ENCODE measurements at regions not wholly inside any gene's neighbourhood (a gene's known extent, or its start where the extent isn't known, plus 50 kb on each side); places are given as distances from the start of the nearest gene placed in this dataset.
"Not testable (repeated sequence)": the region's sequence is repeated elsewhere in the genome, so short reads cannot be mapped to it uniquely, and the experiment has no call there.

- ATAC-seq (no peak), DNase-seq (no peak)
- no peak overlapping the region for H3K27ac Mint-ChIP-seq
- H3K4me3 Mint-ChIP-seq: no peak overlapping the region
- H3K9me3 ChIP-seq (ENCODE audit: control insufficient read depth, low read length, poor library complexity, severe bottlenecking): no peaks in the 10 kb centered on the region
- H3K27me3 Mint-ChIP-seq: peaks cover 62% of the 10 kb centered on the region
- H3K4me1 Mint-ChIP-seq: no peaks in the 10 kb centered on the region
- no peaks in the 10 kb centered on the region for H3K36me3 Mint-ChIP-seq (ENCODE audit: low read depth)
Observed at GRCh38 chr11:134944131-134944530, 532.1 kb upstream of the B3GAT1 start.

GRCh38 chr11:134943544-134943943, 531.5 kb upstream of the B3GAT1 start:
- H3K9me3 ChIP-seq (ENCODE audit: control insufficient read depth, low read length, poor library complexity, severe bottlenecking): no peaks in the 10 kb centered on the region
- H3K27ac Mint-ChIP-seq: no peak overlapping the region
- H3K4me3 Mint-ChIP-seq: no peak overlapping the region
- H3K4me1 Mint-ChIP-seq: no peaks in the 10 kb centered on the region
- H3K36me3 Mint-ChIP-seq (ENCODE audit: low read depth): no peaks in the 10 kb centered on the region
- ATAC-seq: no peak
- no peak for DNase-seq
- H3K27me3 Mint-ChIP-seq: peaks cover 60% of the 10 kb centered on the region

GRCh38 chr11:134942681-134943080, 530.6 kb upstream of the B3GAT1 start:
- no peak for ATAC-seq
- H3K27me3 Mint-ChIP-seq: peaks cover 55% of the 10 kb centered on the region
- no peak overlapping the region for H3K27ac Mint-ChIP-seq

GRCh38 chr11:134941936-134942600, 530.0 kb upstream of the B3GAT1 start:
- H3K4me1 Mint-ChIP-seq; ATAC-seq; H3K36me3 Mint-ChIP-seq (ENCODE audit: low read depth); H3K4me3 Mint-ChIP-seq; H3K27ac Mint-ChIP-seq; H3K9me3 ChIP-seq (ENCODE audit: control insufficient read depth, low read length, poor library complexity, severe bottlenecking); DNase-seq: not testable (repeated sequence)
- H3K27me3 Mint-ChIP-seq: peaks cover 49% of the 10 kb centered on the region

More at GRCh38 chr11:134942681-134943080, 530.6 kb upstream of the B3GAT1 start:
- no peak for DNase-seq
- H3K4me3 Mint-ChIP-seq: no peak overlapping the region
- no peaks in the 10 kb centered on the region for H3K36me3 Mint-ChIP-seq (ENCODE audit: low read depth)
- no peaks in the 10 kb centered on the region for H3K9me3 ChIP-seq (ENCODE audit: control insufficient read depth, low read length, poor library complexity, severe bottlenecking)
- H3K4me1 Mint-ChIP-seq: no peaks in the 10 kb centered on the region

- H3K4me1 Mint-ChIP-seq: no peaks in the 10 kb centered on the region
- H3K9me3 ChIP-seq (ENCODE audit: control insufficient read depth, low read length, poor library complexity, severe bottlenecking): no peaks in the 10 kb centered on the region
- ATAC-seq (no peak), DNase-seq (no peak)
- no peak overlapping the region for H3K27ac Mint-ChIP-seq
- no peak overlapping the region for H3K4me3 Mint-ChIP-seq
- H3K36me3 Mint-ChIP-seq (ENCODE audit: low read depth): no peaks in the 10 kb centered on the region
- H3K27me3 Mint-ChIP-seq: peaks cover 52% of the 10 kb centered on the region
Observed at GRCh38 chr11:134941326-134941725, 529.3 kb upstream of the B3GAT1 start.

GRCh38 chr11:134940441-134941126, 528.5 kb upstream of the B3GAT1 start:
- DNase-seq: no peak
- no peak overlapping the region for H3K4me3 Mint-ChIP-seq
- H3K27me3 Mint-ChIP-seq: peaks cover 50% of the 10 kb centered on the region
- H3K36me3 Mint-ChIP-seq (ENCODE audit: low read depth): no peaks in the 10 kb centered on the region
- H3K27ac Mint-ChIP-seq: no peak overlapping the region
- ATAC-seq: no peak
- no peaks in the 10 kb centered on the region for H3K9me3 ChIP-seq (ENCODE audit: control insufficient read depth, low read length, poor library complexity, severe bottlenecking)
- H3K4me1 Mint-ChIP-seq: no peaks in the 10 kb centered on the region

GRCh38 chr11:134939905-134940304, 527.9 kb upstream of the B3GAT1 start:
- no peaks in the 10 kb centered on the region for H3K9me3 ChIP-seq (ENCODE audit: control insufficient read depth, low read length, poor library complexity, severe bottlenecking)
- no peak overlapping the region for H3K4me3 Mint-ChIP-seq
- no peak for ATAC-seq
- no peak for DNase-seq
- no peak overlapping the region for H3K27ac Mint-ChIP-seq
- H3K4me1 Mint-ChIP-seq: no peaks in the 10 kb centered on the region
- H3K36me3 Mint-ChIP-seq (ENCODE audit: low read depth): no peaks in the 10 kb centered on the region
- peaks cover 45% of the 10 kb centered on the region for H3K27me3 Mint-ChIP-seq

GRCh38 chr11:134939031-134939430, 527.0 kb upstream of the B3GAT1 start:
- no peak for ATAC-seq
- peaks cover 41% of the 10 kb centered on the region for H3K27me3 Mint-ChIP-seq
- H3K4me1 Mint-ChIP-seq: no peaks in the 10 kb centered on the region
- no peaks in the 10 kb centered on the region for H3K36me3 Mint-ChIP-seq (ENCODE audit: low read depth)
- no peak for DNase-seq
- H3K27ac Mint-ChIP-seq: no peak overlapping the region
- no peak overlapping the region for H3K4me3 Mint-ChIP-seq
- H3K9me3 ChIP-seq (ENCODE audit: control insufficient read depth, low read length, poor library complexity, severe bottlenecking): no peaks in the 10 kb centered on the region

GRCh38 chr11:134938212-134938611, 526.2 kb upstream of the B3GAT1 start:
- Mint-ChIP-seq H3K27me3 (peaks cover 40% of the 10 kb centered on the region), H3K4me1 (no peaks in the 10 kb centered on the region), H3K36me3 (ENCODE audit: low read depth) (no peaks in the 10 kb centered on the region), H3K4me3 (no peak overlapping the region), H3K27ac (no peak overlapping the region)
- DNase-seq (no peak), ATAC-seq (no peak)
- H3K9me3 ChIP-seq (ENCODE audit: control insufficient read depth, low read length, poor library complexity, severe bottlenecking): no peaks in the 10 kb centered on the region

- H3K27ac Mint-ChIP-seq; H3K4me3 Mint-ChIP-seq; DNase-seq; H3K4me1 Mint-ChIP-seq; H3K9me3 ChIP-seq (ENCODE audit: control insufficient read depth, low read length, poor library complexity, severe bottlenecking); H3K36me3 Mint-ChIP-seq (ENCODE audit: low read depth); ATAC-seq: not testable (repeated sequence)
- H3K27me3 Mint-ChIP-seq: peaks cover 36% of the 10 kb centered on the region
Observed at GRCh38 chr11:134937193-134937592, 525.2 kb upstream of the B3GAT1 start.

GRCh38 chr11:134932761-134933160, 520.7 kb upstream of the B3GAT1 start:
- Mint-ChIP-seq H3K27ac (no peak overlapping the region), H3K27me3 (peaks cover 23% of the 10 kb centered on the region), H3K4me3 (no peak overlapping the region), H3K36me3 (ENCODE audit: low read depth) (no peaks in the 10 kb centered on the region), H3K4me1 (no peaks in the 10 kb centered on the region)
- H3K9me3 ChIP-seq (ENCODE audit: control insufficient read depth, low read length, poor library complexity, severe bottlenecking): no peaks in the 10 kb centered on the region
- ATAC-seq: no peak
- DNase-seq: no peak

- Mint-ChIP-seq H3K27ac (no peak overlapping the region), H3K4me3 (no peak overlapping the region), H3K36me3 (ENCODE audit: low read depth) (no peaks in the 10 kb centered on the region), H3K4me1 (no peaks in the 10 kb centered on the region), H3K27me3 (peaks cover 5% of the 10 kb centered on the region)
- DNase-seq (no peak), ATAC-seq (no peak)
- no peaks in the 10 kb centered on the region for H3K9me3 ChIP-seq (ENCODE audit: control insufficient read depth, low read length, poor library complexity, severe bottlenecking)
Observed at GRCh38 chr11:134925432-134925831, 513.4 kb upstream of the B3GAT1 start.

- H3K27ac Mint-ChIP-seq: no peak overlapping the region
- no peaks in the 10 kb centered on the region for H3K9me3 ChIP-seq (ENCODE audit: control insufficient read depth, low read length, poor library complexity, severe bottlenecking)
- no peak overlapping the region for H3K4me3 Mint-ChIP-seq
- DNase-seq (no peak), ATAC-seq (no peak)
- H3K27me3 Mint-ChIP-seq: peaks cover 22% of the 10 kb centered on the region
- no peaks in the 10 kb centered on the region for H3K4me1 Mint-ChIP-seq
- H3K36me3 Mint-ChIP-seq (ENCODE audit: low read depth): no peaks in the 10 kb centered on the region
Observed at GRCh38 chr11:134923441-134923840, 511.4 kb upstream of the B3GAT1 start.

- peaks cover 22% of the 10 kb centered on the region for H3K27me3 Mint-ChIP-seq
- no peaks in the 10 kb centered on the region for H3K4me1 Mint-ChIP-seq
- H3K4me3 Mint-ChIP-seq: no peak overlapping the region
- DNase-seq (no peak), ATAC-seq (no peak)
- no peak overlapping the region for H3K27ac Mint-ChIP-seq
- H3K9me3 ChIP-seq (ENCODE audit: control insufficient read depth, low read length, poor library complexity, severe bottlenecking): no peaks in the 10 kb centered on the region
- H3K36me3 Mint-ChIP-seq (ENCODE audit: low read depth): no peaks in the 10 kb centered on the region
Observed at GRCh38 chr11:134921938-134922337, 509.9 kb upstream of the B3GAT1 start.

Measured in T-helper 17 cell (primary cell).